ENCODE measurements at regions not wholly inside any gene's neighbourhood (a gene's known extent, or its start where the extent isn't known, plus 50 kb on each side); places are given as distances from the start of the nearest gene placed in this dataset.

- POLR2A ChIA-PET = no interaction called here
- H3K36me3 ChIP-seq (ENCODE audit: control insufficient read depth in 4 of 4, insufficient read depth in 4 of 4, low read length in 3 of 4) = no peaks in the 10 kb centered on the region
- peaks cover 0 to 2% (median 0%) of the 10 kb centered on the region in 5 experiments for H3K9me3 ChIP-seq (ENCODE audit: control extremely low read depth in 1 of 5, control insufficient read depth in 4 of 5, insufficient read depth in 2 of 5, low read depth in 1 of 5, low read length in 4 of 5)
- H3K4me1 ChIP-seq (ENCODE audit: control extremely low read depth in 1 of 4, control insufficient read depth in 4 of 4, insufficient read depth in 4 of 4, low read length in 3 of 4) = peaks cover 0 to 13% (median 9%) of the 10 kb centered on the region in 4 experiments
- peaks cover 0 to 2% (median 0%) of the 10 kb centered on the region in 5 experiments for H3K27me3 ChIP-seq (replicated peaks in 2 of 5; ENCODE audit: control insufficient read depth in 4 of 5, insufficient read depth in 5 of 5, low read length in 4 of 5)
- CTCF ChIA-PET = interaction anchor here (0.9 kb wide), 1 partner anchor 24 kb away, joined by 3 read pairs; no protein-coding TSS in a partner anchor
- no peak overlapping the region for H3K4me3 ChIP-seq (ENCODE audit: control insufficient read depth in 1 of 7, extremely low read depth in 1 of 7, insufficient read depth in 4 of 7, low read depth in 2 of 7, low read length in 6 of 7)
- DNase-seq = no peak
- WGBS (ENCODE audit: insufficient coverage) = 100% methylated on average over 1 of the region's 2 CpGs
- H3K27ac ChIP-seq (ENCODE audit: insufficient read depth in 1 of 2, low read depth in 1 of 2, low read length in 2 of 2, poor library complexity in 1 of 2, severe bottlenecking in 2 of 2) = no peak overlapping the region
Measured at GRCh38 chr10:42958142-42958868, 118.6 kb upstream of the RET start.

GRCh38 chr10:42959833-42960232, 117.0 kb upstream of the RET start:
- Histone ChIP-seq H3K36me3 (ENCODE audit: control insufficient read depth in 4 of 4, insufficient read depth in 4 of 4, low read length in 3 of 4) (no peaks in the 10 kb centered on the region), H3K27ac (ENCODE audit: insufficient read depth in 1 of 2, low read depth in 1 of 2, low read length in 2 of 2, poor library complexity in 1 of 2, severe bottlenecking in 2 of 2) (no peak overlapping the region), H3K27me3 (replicated peaks in 2 of 5; ENCODE audit: control insufficient read depth in 4 of 5, insufficient read depth in 5 of 5, low read length in 4 of 5) (peaks cover 0 to 2% (median 0%) of the 10 kb centered on the region in 5 experiments), H3K9me3 (ENCODE audit: control extremely low read depth in 1 of 5, control insufficient read depth in 4 of 5, insufficient read depth in 2 of 5, low read depth in 1 of 5, low read length in 4 of 5) (peaks cover 0 to 2% (median 0%) of the 10 kb centered on the region in 5 experiments), H3K4me3 (ENCODE audit: control insufficient read depth in 1 of 7, extremely low read depth in 1 of 7, insufficient read depth in 4 of 7, low read depth in 2 of 7, low read length in 6 of 7) (no peak overlapping the region), H3K4me1 (ENCODE audit: control extremely low read depth in 1 of 4, control insufficient read depth in 4 of 4, insufficient read depth in 4 of 4, low read length in 3 of 4) (peaks cover 4 to 20% (median 14%) of the 10 kb centered on the region in 4 experiments)
- POLR2A ChIA-PET = no interaction called here
- CTCF ChIA-PET = interaction anchor here (1.7 kb wide), 1 partner anchor 8 kb away, joined by 3 read pairs; no protein-coding TSS in a partner anchor
- DNase-seq = no peak
- 92% methylated on average over 2 of the region's 3 CpGs for WGBS (ENCODE audit: insufficient coverage)

DNA sequence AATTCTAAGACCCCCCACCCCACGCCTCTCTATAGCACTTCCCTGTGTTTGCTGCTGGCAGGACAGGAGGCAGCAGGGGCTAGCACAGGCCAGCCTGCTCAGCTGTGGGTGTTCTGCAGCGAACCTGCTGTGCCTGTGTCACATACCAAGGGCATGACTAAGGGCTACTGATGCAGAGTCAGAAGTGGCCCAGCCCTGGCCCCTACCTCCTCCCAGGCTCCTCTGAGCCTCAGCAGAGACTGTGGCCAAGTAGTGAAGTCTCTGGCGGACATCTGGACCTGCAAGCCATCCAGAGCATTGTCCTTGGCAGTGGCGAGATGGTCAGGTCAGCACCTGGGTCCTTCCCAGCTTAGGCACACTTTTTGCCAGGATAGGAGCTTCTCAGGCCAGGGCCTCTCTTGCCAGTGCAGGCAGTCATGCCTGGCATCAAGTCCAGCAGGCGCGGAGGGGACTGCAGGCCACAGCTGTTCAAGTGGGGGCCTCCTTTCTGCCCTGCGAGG, 116.3 kb upstream of the RET start:
- peak in 2 of 3 donors; percentile 25 to 30 for DNase-seq
- Histone ChIP-seq H3K4me1 (ENCODE audit: control extremely low read depth in 1 of 4, control insufficient read depth in 4 of 4, insufficient read depth in 4 of 4, low read length in 3 of 4) (peaks cover 4 to 20% (median 14%) of the 10 kb centered on the region in 4 experiments), H3K27ac (ENCODE audit: insufficient read depth in 1 of 2, low read depth in 1 of 2, low read length in 2 of 2, poor library complexity in 1 of 2, severe bottlenecking in 2 of 2) (no peak overlapping the region), H3K36me3 (ENCODE audit: control insufficient read depth in 4 of 4, insufficient read depth in 4 of 4, low read length in 3 of 4) (no peaks in the 10 kb centered on the region), H3K9me3 (ENCODE audit: control extremely low read depth in 1 of 5, control insufficient read depth in 4 of 5, insufficient read depth in 2 of 5, low read depth in 1 of 5, low read length in 4 of 5) (peaks cover 0 to 2% (median 0%) of the 10 kb centered on the region in 5 experiments), H3K27me3 (replicated peaks in 2 of 5; ENCODE audit: control insufficient read depth in 4 of 5, insufficient read depth in 5 of 5, low read length in 4 of 5) (peaks cover 0 to 2% (median 0%) of the 10 kb centered on the region in 5 experiments), H3K4me3 (ENCODE audit: control insufficient read depth in 1 of 7, extremely low read depth in 1 of 7, insufficient read depth in 4 of 7, low read depth in 2 of 7, low read length in 6 of 7) (no peak overlapping the region)
- 95% methylated on average over 7 of the region's 7 CpGs for WGBS (ENCODE audit: insufficient coverage)
- ChIA-PET POLR2A (no interaction called here), CTCF (interaction anchor here (1.7 kb wide), 1 partner anchor 8 kb away, joined by 3 read pairs; no protein-coding TSS in a partner anchor)

DNA sequence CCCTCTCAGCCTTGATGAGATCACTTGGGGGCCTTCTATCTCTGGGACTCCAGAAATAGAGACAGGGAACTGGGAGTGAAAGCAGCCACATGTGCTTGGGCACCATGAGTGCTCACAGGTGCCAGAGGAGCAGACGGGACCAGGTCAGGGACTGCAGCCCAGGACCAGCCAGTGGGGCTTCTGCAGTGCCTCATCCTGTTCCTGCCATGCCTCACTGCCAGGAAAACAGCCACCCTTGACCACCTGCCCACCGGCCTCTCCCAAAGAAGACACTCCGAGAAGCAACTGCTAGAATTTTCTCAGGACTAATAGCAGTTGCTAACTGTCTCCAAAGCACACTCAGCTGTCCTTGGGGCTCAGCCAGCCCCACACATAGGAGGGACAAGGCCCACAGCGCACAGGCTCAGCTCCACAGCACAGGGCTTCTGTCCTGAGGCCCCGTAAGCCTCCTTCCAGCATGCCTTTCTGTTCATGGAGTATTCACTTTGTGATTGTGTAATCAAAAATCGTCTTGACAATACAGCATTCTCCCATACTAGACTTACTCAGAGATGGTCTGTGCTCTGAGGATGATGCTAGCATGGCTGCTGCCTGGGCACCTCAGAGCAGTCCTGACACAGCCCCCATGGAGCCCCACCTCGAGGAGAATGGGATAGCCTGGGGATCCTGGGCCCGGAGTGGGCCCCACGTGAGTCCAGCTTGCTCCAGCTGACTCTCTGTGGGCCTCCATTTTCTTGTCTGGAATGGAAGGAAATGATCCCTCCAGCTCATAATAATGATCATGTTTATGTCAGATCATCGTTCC, 115.7 kb upstream of the RET start:
- Histone ChIP-seq H3K27me3 (replicated peaks in 2 of 5; ENCODE audit: control insufficient read depth in 4 of 5, insufficient read depth in 5 of 5, low read length in 4 of 5) (peaks cover 0 to 2% (median 0%) of the 10 kb centered on the region in 5 experiments), H3K36me3 (ENCODE audit: control insufficient read depth in 4 of 4, insufficient read depth in 4 of 4, low read length in 3 of 4) (no peaks in the 10 kb centered on the region), H3K4me3 (ENCODE audit: control insufficient read depth in 1 of 7, extremely low read depth in 1 of 7, insufficient read depth in 4 of 7, low read depth in 2 of 7, low read length in 6 of 7) (no peak overlapping the region), H3K27ac (ENCODE audit: insufficient read depth in 1 of 2, low read depth in 1 of 2, low read length in 2 of 2, poor library complexity in 1 of 2, severe bottlenecking in 2 of 2) (no peak overlapping the region), H3K9me3 (ENCODE audit: control extremely low read depth in 1 of 5, control insufficient read depth in 4 of 5, insufficient read depth in 2 of 5, low read depth in 1 of 5, low read length in 4 of 5) (peaks cover 0 to 2% (median 0%) of the 10 kb centered on the region in 5 experiments), H3K4me1 (ENCODE audit: control extremely low read depth in 1 of 4, control insufficient read depth in 4 of 4, insufficient read depth in 4 of 4, low read length in 3 of 4) (peaks cover 4 to 20% (median 15%) of the 10 kb centered on the region in 4 experiments)
- CTCF ChIA-PET = interaction anchor here (1.4 to 1.7 kb wide), 2 partner anchors 9 to 131 kb away, joined by 3 read pairs; no protein-coding TSS in a partner anchor
- 96% methylated on average over 7 of the region's 10 CpGs for WGBS (ENCODE audit: insufficient coverage)
- no peak for DNase-seq
- POLR2A ChIA-PET = no interaction called here

- H3K27ac ChIP-seq (ENCODE audit: insufficient read depth in 1 of 2, low read depth in 1 of 2, low read length in 2 of 2, poor library complexity in 1 of 2, severe bottlenecking in 2 of 2) = no peak overlapping the region
- 82% methylated on average over 6 of the region's 6 CpGs for WGBS (ENCODE audit: insufficient coverage)
- POLR2A ChIA-PET = no interaction called here
- no peak overlapping the region for H3K4me3 ChIP-seq (ENCODE audit: control insufficient read depth in 1 of 7, extremely low read depth in 1 of 7, insufficient read depth in 4 of 7, low read depth in 2 of 7, low read length in 6 of 7)
- CTCF ChIA-PET = interaction anchor here (1.4 to 1.7 kb wide), 2 partner anchors 10 to 131 kb away, joined by 3 read pairs; no protein-coding TSS in a partner anchor
- no peak for DNase-seq
- H3K36me3 ChIP-seq (ENCODE audit: control insufficient read depth in 4 of 4, insufficient read depth in 4 of 4, low read length in 3 of 4) = no peaks in the 10 kb centered on the region
- peaks cover 4 to 20% (median 16%) of the 10 kb centered on the region in 4 experiments for H3K4me1 ChIP-seq (ENCODE audit: control extremely low read depth in 1 of 4, control insufficient read depth in 4 of 4, insufficient read depth in 4 of 4, low read length in 3 of 4)
- peaks cover 0 to 2% (median 0%) of the 10 kb centered on the region in 5 experiments for H3K27me3 ChIP-seq (replicated peaks in 2 of 5; ENCODE audit: control insufficient read depth in 4 of 5, insufficient read depth in 5 of 5, low read length in 4 of 5)
- no peaks in the 10 kb centered on the region for H3K9me3 ChIP-seq (ENCODE audit: control extremely low read depth in 1 of 5, control insufficient read depth in 4 of 5, insufficient read depth in 2 of 5, low read depth in 1 of 5, low read length in 4 of 5)
Measured at GRCh38 chr10:42961796-42962109, 115.1 kb upstream of the RET start.

DNA sequence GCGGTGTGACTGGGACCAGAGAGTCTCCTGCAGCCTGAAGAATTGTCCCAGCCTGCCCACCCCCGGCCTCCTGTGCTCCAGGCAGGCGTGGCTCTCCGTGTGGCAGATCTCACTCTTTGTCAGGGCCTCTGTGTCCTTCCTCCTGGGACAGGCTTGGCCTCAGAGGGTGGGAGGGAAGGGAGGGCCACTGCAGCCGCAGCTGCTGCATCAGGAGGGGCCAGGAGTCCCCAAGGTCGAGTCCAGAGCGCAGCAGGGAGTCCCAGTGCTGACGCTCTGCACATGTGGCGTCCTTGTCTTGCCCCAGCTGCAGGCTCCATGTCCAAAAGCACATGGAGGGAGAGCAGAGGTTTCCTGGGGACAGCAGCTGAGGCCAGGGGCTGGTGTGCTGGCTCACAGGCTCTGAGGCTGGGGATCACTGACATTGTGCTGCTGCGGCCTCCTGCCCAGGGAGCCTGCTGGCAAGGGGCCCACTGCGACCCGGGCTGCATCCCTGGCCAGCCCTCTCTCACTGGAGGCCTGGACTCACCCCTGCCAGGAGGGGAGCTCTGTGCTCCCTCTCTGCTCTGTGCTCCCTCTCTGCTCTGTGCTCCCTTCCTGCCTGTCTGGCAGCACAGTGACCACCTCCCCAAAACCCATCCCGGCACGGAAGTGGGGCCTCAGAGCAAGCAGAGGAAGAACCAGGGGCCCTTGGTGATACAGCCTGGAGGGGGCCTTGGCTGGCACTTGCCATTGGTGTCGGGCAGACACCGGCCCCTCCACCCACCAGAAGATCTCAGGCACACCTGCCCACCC, 114.6 kb upstream of the RET start:
- no peak overlapping the region for H3K4me3 ChIP-seq (ENCODE audit: control insufficient read depth in 1 of 7, extremely low read depth in 1 of 7, insufficient read depth in 4 of 7, low read depth in 2 of 7, low read length in 6 of 7)
- POLR2A ChIA-PET = no interaction called here
- peaks cover 4 to 20% (median 16%) of the 10 kb centered on the region in 4 experiments for H3K4me1 ChIP-seq (ENCODE audit: control extremely low read depth in 1 of 4, control insufficient read depth in 4 of 4, insufficient read depth in 4 of 4, low read length in 3 of 4)
- 89% methylated on average over 12 of the region's 16 CpGs for WGBS (ENCODE audit: insufficient coverage)
- peak in 1 of 3 donors; percentile 10 for DNase-seq
- H3K27ac ChIP-seq (ENCODE audit: insufficient read depth in 1 of 2, low read depth in 1 of 2, low read length in 2 of 2, poor library complexity in 1 of 2, severe bottlenecking in 2 of 2) = no peak overlapping the region
- H3K36me3 ChIP-seq (ENCODE audit: control insufficient read depth in 4 of 4, insufficient read depth in 4 of 4, low read length in 3 of 4) = no peaks in the 10 kb centered on the region
- no peaks in the 10 kb centered on the region for H3K27me3 ChIP-seq (replicated peaks in 2 of 5; ENCODE audit: control insufficient read depth in 4 of 5, insufficient read depth in 5 of 5, low read length in 4 of 5)
- CTCF ChIA-PET = interaction anchor here (1.4 kb wide), 1 partner anchor 130 kb away, joined by 3 read pairs; no protein-coding TSS in a partner anchor
- no peaks in the 10 kb centered on the region for H3K9me3 ChIP-seq (ENCODE audit: control extremely low read depth in 1 of 5, control insufficient read depth in 4 of 5, insufficient read depth in 2 of 5, low read depth in 1 of 5, low read length in 4 of 5)
